Gastrocnemius medialis (tissue), 4 donors: ENCODE measurements at regions not wholly inside any gene's neighbourhood (a gene's known extent, or its start where the extent isn't known, plus 50 kb on each side); places are given as distances from the start of the nearest gene placed in this dataset.

Experiments used
- POLR2A ChIP-seq, 2 donors: fragments of 450-650 bp; IDR thresholded peaks; one replicate each; pipeline ENCODE4 v1.6.1; 2017; ENCODE audit warnings: antibody characterized with exemption in 2 of 2, mild to moderate bottlenecking in 2 of 2, moderate library complexity in 2 of 2
- TF ChIP-seq, protein P1 (sequence below), 5 experiments: fragments of 450-650 bp in 3 of 5; fragments of 200-600 bp in 2 of 5; sonication (generic) in 2 of 5; IDR thresholded peaks in 4 of 5; conservative IDR thresholded peaks in 1 of 5; 1 replicate in 4 of 5; 2 replicates in 1 of 5; pipeline ENCODE4 v1.5.1; 2016 to 2019; ENCODE audit warnings: antibody characterized with exemption in 5 of 5, mild to moderate bottlenecking in 3 of 5, moderate library complexity in 3 of 5

DNA sequence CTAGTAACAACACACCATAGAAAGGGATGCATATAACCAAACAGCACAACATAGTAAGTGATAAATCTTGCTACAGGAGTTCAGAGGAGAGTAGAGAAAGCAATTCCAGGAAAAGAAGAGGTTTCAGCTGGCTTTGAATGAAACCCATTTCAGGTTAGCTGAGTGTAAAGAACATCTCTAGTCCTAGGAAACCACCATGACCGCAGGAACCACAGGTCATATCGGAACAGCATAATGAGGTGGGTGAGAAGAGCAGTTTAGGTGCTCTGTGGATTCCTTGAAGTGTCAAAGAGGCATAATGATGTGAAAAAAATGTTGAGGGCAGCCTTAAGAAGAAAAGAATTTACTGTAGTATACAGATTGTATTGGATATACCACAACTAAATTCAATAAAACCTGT, 507.5 kb downstream of the MTRR start:
- TF ChIP-seq, protein P1, sequence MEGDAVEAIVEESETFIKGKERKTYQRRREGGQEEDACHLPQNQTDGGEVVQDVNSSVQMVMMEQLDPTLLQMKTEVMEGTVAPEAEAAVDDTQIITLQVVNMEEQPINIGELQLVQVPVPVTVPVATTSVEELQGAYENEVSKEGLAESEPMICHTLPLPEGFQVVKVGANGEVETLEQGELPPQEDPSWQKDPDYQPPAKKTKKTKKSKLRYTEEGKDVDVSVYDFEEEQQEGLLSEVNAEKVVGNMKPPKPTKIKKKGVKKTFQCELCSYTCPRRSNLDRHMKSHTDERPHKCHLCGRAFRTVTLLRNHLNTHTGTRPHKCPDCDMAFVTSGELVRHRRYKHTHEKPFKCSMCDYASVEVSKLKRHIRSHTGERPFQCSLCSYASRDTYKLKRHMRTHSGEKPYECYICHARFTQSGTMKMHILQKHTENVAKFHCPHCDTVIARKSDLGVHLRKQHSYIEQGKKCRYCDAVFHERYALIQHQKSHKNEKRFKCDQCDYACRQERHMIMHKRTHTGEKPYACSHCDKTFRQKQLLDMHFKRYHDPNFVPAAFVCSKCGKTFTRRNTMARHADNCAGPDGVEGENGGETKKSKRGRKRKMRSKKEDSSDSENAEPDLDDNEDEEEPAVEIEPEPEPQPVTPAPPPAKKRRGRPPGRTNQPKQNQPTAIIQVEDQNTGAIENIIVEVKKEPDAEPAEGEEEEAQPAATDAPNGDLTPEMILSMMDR (IDR thresholded peaks at IDR 0.05 in 4 of 5, conservative IDR thresholded peaks at IDR 0.05 in 1 of 5) = no peak
- TF ChIP-seq POLR2A (IDR thresholded peaks at IDR 0.05) = no peak
